CD4-positive, alpha-beta T cell (primary cell): ENCODE measurements at regions not wholly inside any gene's neighbourhood (a gene's known extent, or its start where the extent isn't known, plus 50 kb on each side); places are given as distances from the start of the nearest gene placed in this dataset.

Experiments used
- ATAC-seq: fragments of 200-7000 bp; cut with Tn5 transposase; one replicate; pipeline ENCODE4 v1.10.0; 2022; ENCODE audit warnings: mild to moderate bottlenecking; ENCODE audit not compliant: poor library complexity
- CTCF ChIA-PET: fragments of 350-600 bp; sonication (Branson Sonifier 250); formaldehyde crosslinking; loops from one replicate; lab custom pipeline; 2021; ENCODE audit warnings: antibody characterized with exemption, inconsistent platforms; lab: Charles Lee
- POLR2A ChIA-PET: fragments of 350-600 bp; sonication (Branson Sonifier 250); formaldehyde crosslinking; loops from one replicate; lab custom pipeline; 2021; ENCODE audit warnings: antibody characterized with exemption, inconsistent platforms; lab: Charles Lee
- DNase-seq, 14 experiments: peaks; one replicate each; pipeline ENCODE4 v3.0.0-alpha.2; 2013 to 2020; ENCODE audit warnings: mixed read lengths in 2 of 14
- H3K27ac ChIP-seq, 2 donors: one replicate each; pipeline versions ENCODE4 v1.5.1 to v1.7.0; 2013; ENCODE audit warnings: low read length in 2 of 2, low read depth in 1 of 2, mild to moderate bottlenecking in 1 of 2
- H3K27me3 ChIP-seq, 2 experiments: 1 replicate in 1 of 2; 2 replicates in 1 of 2; pipeline versions ENCODE4 v1.6.1 to v1.7.0; 2013; ENCODE audit warnings: low read length in 2 of 2, control low read depth in 1 of 2, mild to moderate bottlenecking in 1 of 2, moderate library complexity in 1 of 2; ENCODE audit not compliant: insufficient read depth in 2 of 2, control insufficient read depth in 1 of 2
- H3K36me3 ChIP-seq: one replicate; pipeline ENCODE4 v1.6.1; 2013; ENCODE audit warnings: low read length, control low read depth; ENCODE audit not compliant: insufficient read depth
- H3K4me1 ChIP-seq: one replicate; pipeline ENCODE4 v1.6.1; 2013; ENCODE audit warnings: low read length, control low read depth; ENCODE audit not compliant: insufficient read depth
- H3K4me3 ChIP-seq: one replicate; pipeline ENCODE4 v1.5.1; 2013; ENCODE audit warnings: mild to moderate bottlenecking, low read length, moderate library complexity
- H3K9me3 ChIP-seq, 2 experiments: 1 replicate in 1 of 2; 2 replicates in 1 of 2; pipeline versions ENCODE4 v1.6.1 to v1.7.0; 2013; ENCODE audit warnings: low read length in 2 of 2, mild to moderate bottlenecking in 2 of 2, control low read depth in 1 of 2, moderate library complexity in 1 of 2; ENCODE audit not compliant: control insufficient read depth in 1 of 2, insufficient read depth in 1 of 2
- H3K27ac Mint-ChIP-seq: one replicate; pipeline ENCODE4 v1.8.0; 2020; ENCODE audit warnings: mixed read lengths
- H3K27me3 Mint-ChIP-seq: one replicate; pipeline ENCODE4 v1.8.0; 2021; ENCODE audit warnings: mixed read lengths
- H3K36me3 Mint-ChIP-seq: one replicate; pipeline ENCODE4 v1.8.0; 2021; ENCODE audit warnings: low read depth, mixed read lengths
- H3K4me1 Mint-ChIP-seq: one replicate; pipeline ENCODE4 v1.8.0; 2021; ENCODE audit warnings: low read depth, mixed read lengths
- H3K4me3 Mint-ChIP-seq: one replicate; pipeline ENCODE4 v1.8.0; 2020; ENCODE audit warnings: mild to moderate bottlenecking, mixed read lengths
- H3K9me3 Mint-ChIP-seq: one replicate; pipeline ENCODE4 v1.8.0; 2020; ENCODE audit warnings: mixed read lengths
- CTCF ChIP-seq: fragments of 200-600 bp; IDR thresholded peaks from one replicate; pipeline ENCODE4 v1.8.0; 2022; ENCODE audit warnings: antibody characterized with exemption, mild to moderate bottlenecking
- intact Hi-C, 2 experiments: fragments of 100-400 bp; cut with DNase I in 1 of 2; cut with micrococcal nuclease in 1 of 2; formaldehyde crosslinking; loops; one replicate each; pipeline versions ENCODE4 v1.15.1 to v1.9.0; 2023 to 2025; cut with DNase I, micrococcal nuclease

- no peak overlapping the region for H3K4me3 Mint-ChIP-seq
- H3K9me3 Mint-ChIP-seq, result no peaks in the 10 kb centered on the region
- ChIA-PET POLR2A (no interaction called here), CTCF (no interaction called here)
- no peaks in the 10 kb centered on the region for H3K36me3 Mint-ChIP-seq
- Histone ChIP-seq H3K36me3 (no peaks in the 10 kb centered on the region), H3K9me3 (no peaks in the 10 kb centered on the region), H3K27me3 (no peaks in the 10 kb centered on the region), H3K27ac (no peak overlapping the region), H3K4me1 (no peaks in the 10 kb centered on the region), H3K4me3 (no peak overlapping the region)
- DNase-seq, result no peak
- ATAC-seq, result no peak
- TF ChIP-seq CTCF, result no peak
- intact Hi-C loops, result no loop called here
- no peak overlapping the region for H3K27ac Mint-ChIP-seq
- no peaks in the 10 kb centered on the region for H3K4me1 Mint-ChIP-seq
- no peaks in the 10 kb centered on the region for H3K27me3 Mint-ChIP-seq
Observed at GRCh38 chr5:147160902-147161700, 73.7 kb upstream of the STK32A start.

- H3K36me3 ChIP-seq, result no peaks in the 10 kb centered on the region
- POLR2A ChIA-PET, result no interaction called here
Observed at GRCh38 chr5:147162740-147163139, 72.1 kb upstream of the STK32A start.

GRCh38 chr5:147167529-147167928 lies 67.3 kb upstream of the STK32A start:
- intact Hi-C loops, result no loop called here
- no peak overlapping the region for H3K4me3 Mint-ChIP-seq

More at GRCh38 chr5:147162740-147163139, 72.1 kb upstream of the STK32A start:
- no peaks in the 10 kb centered on the region for H3K4me1 Mint-ChIP-seq
- intact Hi-C loops, result no loop called here
- no peaks in the 10 kb centered on the region for H3K27me3 ChIP-seq
- no peak overlapping the region for H3K27ac ChIP-seq
- no peaks in the 10 kb centered on the region for H3K27me3 Mint-ChIP-seq
- H3K27ac Mint-ChIP-seq, result no peak overlapping the region
- CTCF ChIA-PET, result no interaction called here
- no peaks in the 10 kb centered on the region for H3K9me3 Mint-ChIP-seq
- no peaks in the 10 kb centered on the region for H3K9me3 ChIP-seq
- no peak overlapping the region for H3K4me3 Mint-ChIP-seq
- no peak for TF ChIP-seq CTCF
- no peak overlapping the region for H3K4me3 ChIP-seq
- H3K36me3 Mint-ChIP-seq, result no peaks in the 10 kb centered on the region
- ATAC-seq, result no peak
- no peaks in the 10 kb centered on the region for H3K4me1 ChIP-seq
- no peak for DNase-seq

More at GRCh38 chr5:147167529-147167928, 67.3 kb upstream of the STK32A start:
- Histone ChIP-seq H3K36me3 (no peaks in the 10 kb centered on the region), H3K4me3 (no peak overlapping the region), H3K9me3 (no peaks in the 10 kb centered on the region), H3K27me3 (no peaks in the 10 kb centered on the region), H3K27ac (no peak overlapping the region), H3K4me1 (no peaks in the 10 kb centered on the region)
- POLR2A ChIA-PET, result no interaction called here
- H3K27me3 Mint-ChIP-seq, result no peaks in the 10 kb centered on the region
- CTCF ChIA-PET, result no interaction called here
- DNase-seq, result no peak
- H3K9me3 Mint-ChIP-seq, result no peaks in the 10 kb centered on the region
- H3K27ac Mint-ChIP-seq, result no peak overlapping the region
- H3K4me1 Mint-ChIP-seq, result peaks cover 3% of the 10 kb centered on the region
- H3K36me3 Mint-ChIP-seq, result no peaks in the 10 kb centered on the region
- no peak for TF ChIP-seq CTCF
- ATAC-seq, result no peak
